ENCODE measurements at regions not wholly inside any gene's neighbourhood (a gene's known extent, or its start where the extent isn't known, plus 50 kb on each side); places are given as distances from the start of the nearest gene placed in this dataset.
"Not testable (repeated sequence)": the region's sequence is repeated elsewhere in the genome, so short reads cannot be mapped to it uniquely, and the experiment has no call there.

DNA sequence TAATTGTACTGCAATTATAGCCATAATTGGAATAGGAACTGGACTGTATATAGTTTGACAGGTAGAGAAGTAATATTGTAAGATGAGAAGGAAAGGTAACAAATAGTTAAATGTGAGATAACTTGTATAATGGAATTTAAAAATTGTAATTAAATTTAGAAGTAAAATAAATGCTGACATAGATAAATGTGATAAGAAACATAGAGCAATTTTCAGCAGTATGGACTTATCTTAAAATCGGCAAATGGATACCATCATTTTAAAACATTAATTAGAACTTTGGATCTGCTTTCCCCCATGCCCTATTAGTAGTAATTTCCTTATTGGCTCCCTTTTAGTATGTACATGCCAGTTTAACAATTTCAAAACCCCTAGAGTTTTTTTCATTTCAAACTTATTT is 274.8 kb upstream of the ZNG1F start:
- H3K27ac ChIP-seq; H3K4me3 ChIP-seq; DNase-seq (ENCODE audit: low read depth in 1 of 2, low spot score in 1 of 2); H3K27me3 ChIP-seq; H3K36me3 ChIP-seq; H3K4me1 ChIP-seq (ENCODE audit: low read depth); H3K9me3 ChIP-seq (ENCODE audit: low read depth): not testable (repeated sequence)

- H3K4me3 ChIP-seq; H3K27ac ChIP-seq; H3K9me3 ChIP-seq (ENCODE audit: low read depth); H3K27me3 ChIP-seq; H3K36me3 ChIP-seq; H3K4me1 ChIP-seq (ENCODE audit: low read depth): not testable (repeated sequence)
- peak in 1 of 2 donors; percentile 8 for DNase-seq (ENCODE audit: low read depth in 1 of 2, low spot score in 1 of 2)
These were observed 269.3 kb upstream of the ZNG1F start for GRCh38 chr9:41458394-41458793.

Data from cardiac muscle cell (in vitro differentiated cells and primary cell).